Transverse colon (tissue), 4 donors: ENCODE measurements at regions not wholly inside any gene's neighbourhood (a gene's known extent, or its start where the extent isn't known, plus 50 kb on each side); places are given as distances from the start of the nearest gene placed in this dataset.

Source experiments
- DNase-seq: peaks from one replicate; pipeline ENCODE4 v3.0.0-alpha.2; 2019
- H3K27ac ChIP-seq, 4 donors: fragments of 200-600 bp; sonication (generic); 2 replicates each; pipeline ENCODE4 v1.5.1; 2016 to 2018; ENCODE audit warnings: inconsistent platforms in 4 of 4
- H3K27me3 ChIP-seq: fragments of 200-600 bp; sonication (generic); 2 replicates; pipeline ENCODE4 v1.5.1; 2017; ENCODE audit warnings: inconsistent platforms
- H3K36me3 ChIP-seq, 4 donors: fragments of 200-600 bp; sonication (generic); 2 replicates each; pipeline ENCODE4 v1.5.1; 2017 to 2019; ENCODE audit warnings: inconsistent platforms in 4 of 4
- H3K4me1 ChIP-seq, 4 donors: fragments of 200-600 bp; sonication (generic); 2 replicates each; pipeline ENCODE4 v1.5.1; 2017 to 2020; ENCODE audit warnings: inconsistent platforms in 4 of 4
- H3K4me3 ChIP-seq, 4 donors: fragments of 200-600 bp; sonication (generic); 1 replicate in 1 of 4; 2 replicates in 3 of 4; pipeline versions ENCODE4 v1.5.1 to v1.6.1; 2017 to 2019; ENCODE audit warnings: inconsistent platforms in 4 of 4
- H3K9me3 ChIP-seq, 2 donors: fragments of 200-600 bp; sonication (generic); 2 replicates each; pipeline ENCODE4 v1.5.1; 2017 to 2019; ENCODE audit warnings: inconsistent platforms in 2 of 2
- EP300 ChIP-seq: sonication (generic); formaldehyde crosslinking; IDR thresholded peaks from one replicate; pipeline ENCODE4 v1.6.1; 2017; ENCODE audit warnings: antibody characterized with exemption, low read depth
- POLR2A ChIP-seq: fragments of 450-650 bp; IDR thresholded peaks from one replicate; pipeline ENCODE4 v1.6.1; 2016; ENCODE audit warnings: antibody characterized with exemption, mild to moderate bottlenecking, moderate library complexity
- POLR2AphosphoS5 ChIP-seq, 3 donors: sonication (generic); formaldehyde crosslinking; IDR thresholded peaks; one replicate each; pipeline ENCODE4 v1.6.1; 2016; ENCODE audit warnings: antibody characterized with exemption in 3 of 3
- WGBS, 2 donors: methylation state at CpG; one replicate each; pipeline ENCODE4 v1.1.5; 2018; ENCODE audit warnings: low coverage in 1 of 2; 5-methylcytosine and 5-hydroxymethylcytosine counted together
- in situ Hi-C, 4 donors: fragments of 200-750 bp; cut with MboI; loops; one replicate each; pipeline versions ENCODE4 v1.15.0 to v1.15.1; 2017; ENCODE audit warnings: low sequenced_read_pairs in 3 of 4, low pct_ligation_motif_present in 1 of 4, low pct_unique_long_range_greater_than_20kb in 1 of 4
- intact Hi-C: fragments of 100-400 bp; cut with DNase I; formaldehyde crosslinking; loops from one replicate; pipeline ENCODE4 v1.15.1; 2023; ENCODE audit warnings: low total_unique reads
- TF ChIP-seq, protein P1 (sequence below), 5 experiments: fragments of 200-600 bp in 3 of 5; fragments of 450-650 bp in 2 of 5; sonication (generic) in 3 of 5; IDR thresholded peaks; 1 replicate in 2 of 5; 2 replicates in 3 of 5; pipeline ENCODE4 v1.5.1; 2016 to 2017; ENCODE audit warnings: antibody characterized with exemption in 5 of 5, inconsistent platforms in 3 of 5, mild to moderate bottlenecking in 2 of 5, moderate library complexity in 1 of 5

DNA sequence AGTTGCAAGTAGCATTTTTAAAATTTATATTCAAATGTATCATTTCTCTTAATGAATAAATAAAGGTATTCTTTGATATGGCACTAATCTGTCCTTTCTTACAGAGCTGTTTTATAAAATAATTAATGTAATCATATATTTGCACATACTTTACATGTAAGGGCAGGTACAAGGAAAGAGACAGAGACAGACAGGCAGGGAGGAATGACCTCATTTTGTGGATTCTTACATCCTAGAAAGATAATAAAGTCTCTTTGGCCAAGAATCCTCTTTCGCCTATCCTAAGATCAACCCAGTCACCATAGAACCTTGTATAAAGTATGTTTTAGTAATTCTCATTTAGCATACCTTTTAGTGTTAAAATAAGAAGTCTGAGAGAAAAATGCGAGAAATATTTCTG lies 98.5 kb upstream of the CTSO start:
- Histone ChIP-seq H3K36me3 (no peaks in the 10 kb centered on the region), H3K4me3 (no peak overlapping the region), H3K27me3 (no peaks in the 10 kb centered on the region), H3K4me1 (no peaks in the 10 kb centered on the region), H3K9me3 (no peaks in the 10 kb centered on the region), H3K27ac (no peak overlapping the region)
- in situ Hi-C loops (no loop called here), intact Hi-C loops (no loop called here)
- WGBS, 2 donors = 86 to 100% methylated on average over 2 of the region's 2 CpGs
- DNase-seq = no peak
- TF ChIP-seq POLR2AphosphoS5 (IDR thresholded peaks at IDR 0.05) = no peak
- no peak for TF ChIP-seq EP300
- no peak for TF ChIP-seq POLR2A

DNA sequence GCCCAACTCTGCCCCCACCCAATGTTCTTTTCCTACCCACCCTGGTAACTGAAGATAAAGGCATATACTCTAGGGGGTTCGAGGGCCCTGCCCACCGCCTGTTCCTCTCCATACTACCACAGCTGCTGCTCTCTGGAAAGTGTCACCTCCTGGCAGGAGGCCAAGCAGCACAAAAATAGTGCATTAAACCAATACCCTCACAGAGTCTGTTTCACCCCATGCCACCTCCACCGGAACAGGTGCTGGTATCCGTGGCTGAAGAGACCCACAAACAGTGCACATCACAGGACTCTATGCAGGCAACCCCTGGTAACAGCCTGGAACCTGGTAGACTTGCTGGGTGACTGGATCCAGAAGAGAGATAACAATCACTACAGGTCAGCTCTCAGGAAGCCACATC lies 85.1 kb upstream of the CTSO start:
- H3K36me3 ChIP-seq = no peaks in the 10 kb centered on the region
- in situ Hi-C loops (no loop called here), intact Hi-C loops (no loop called here)
- no peak overlapping the region for H3K27ac ChIP-seq
- no peaks in the 10 kb centered on the region for H3K4me1 ChIP-seq
- no peak for TF ChIP-seq EP300
- no peak for TF ChIP-seq POLR2AphosphoS5 (IDR thresholded peaks at IDR 0.05)
- no peak for TF ChIP-seq POLR2A
- TF ChIP-seq, protein P1, sequence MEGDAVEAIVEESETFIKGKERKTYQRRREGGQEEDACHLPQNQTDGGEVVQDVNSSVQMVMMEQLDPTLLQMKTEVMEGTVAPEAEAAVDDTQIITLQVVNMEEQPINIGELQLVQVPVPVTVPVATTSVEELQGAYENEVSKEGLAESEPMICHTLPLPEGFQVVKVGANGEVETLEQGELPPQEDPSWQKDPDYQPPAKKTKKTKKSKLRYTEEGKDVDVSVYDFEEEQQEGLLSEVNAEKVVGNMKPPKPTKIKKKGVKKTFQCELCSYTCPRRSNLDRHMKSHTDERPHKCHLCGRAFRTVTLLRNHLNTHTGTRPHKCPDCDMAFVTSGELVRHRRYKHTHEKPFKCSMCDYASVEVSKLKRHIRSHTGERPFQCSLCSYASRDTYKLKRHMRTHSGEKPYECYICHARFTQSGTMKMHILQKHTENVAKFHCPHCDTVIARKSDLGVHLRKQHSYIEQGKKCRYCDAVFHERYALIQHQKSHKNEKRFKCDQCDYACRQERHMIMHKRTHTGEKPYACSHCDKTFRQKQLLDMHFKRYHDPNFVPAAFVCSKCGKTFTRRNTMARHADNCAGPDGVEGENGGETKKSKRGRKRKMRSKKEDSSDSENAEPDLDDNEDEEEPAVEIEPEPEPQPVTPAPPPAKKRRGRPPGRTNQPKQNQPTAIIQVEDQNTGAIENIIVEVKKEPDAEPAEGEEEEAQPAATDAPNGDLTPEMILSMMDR (IDR thresholded peaks at IDR 0.05) = no peak
- DNase-seq = no peak
- H3K4me3 ChIP-seq = no peak overlapping the region
- H3K27me3 ChIP-seq = no peaks in the 10 kb centered on the region
- no peaks in the 10 kb centered on the region for H3K9me3 ChIP-seq
- WGBS, 2 donors = 71 to 92% methylated on average over 2 to 4 of the region's 4 CpGs

DNA sequence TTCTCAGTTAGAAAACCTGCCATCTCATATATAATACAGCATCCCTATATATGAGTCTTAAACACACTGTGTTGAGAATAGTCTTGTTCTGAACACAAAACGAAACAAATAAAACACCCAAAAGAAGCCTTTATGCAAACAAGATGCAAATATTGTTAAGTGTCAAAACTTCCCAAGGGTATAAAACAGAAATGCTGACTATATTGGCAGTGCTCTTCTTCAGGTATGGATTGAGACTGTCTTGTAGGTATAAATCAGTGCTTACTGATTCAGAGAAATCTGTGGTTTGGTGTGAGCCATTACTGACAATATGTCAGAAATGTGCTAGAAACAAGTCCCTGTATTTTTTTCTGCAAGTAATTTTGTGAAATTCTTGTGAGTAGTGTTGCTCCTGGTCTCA lies 82.8 kb upstream of the CTSO start:
- Histone ChIP-seq H3K36me3 (no peaks in the 10 kb centered on the region), H3K27me3 (no peaks in the 10 kb centered on the region), H3K4me1 (no peaks in the 10 kb centered on the region), H3K9me3 (no peaks in the 10 kb centered on the region), H3K27ac (no peak overlapping the region), H3K4me3 (no peak overlapping the region)
- in situ Hi-C loops = no loop called here
- TF ChIP-seq, protein P1 (IDR thresholded peaks at IDR 0.05) = no peak
- no peak for TF ChIP-seq POLR2AphosphoS5 (IDR thresholded peaks at IDR 0.05)
- no peak for TF ChIP-seq POLR2A
- no peak for TF ChIP-seq EP300
- WGBS, 2 donors = 38 to 78% methylated on average over 1 of the region's 1 CpG
- no peak for DNase-seq
- intact Hi-C loops = no loop called here

DNA sequence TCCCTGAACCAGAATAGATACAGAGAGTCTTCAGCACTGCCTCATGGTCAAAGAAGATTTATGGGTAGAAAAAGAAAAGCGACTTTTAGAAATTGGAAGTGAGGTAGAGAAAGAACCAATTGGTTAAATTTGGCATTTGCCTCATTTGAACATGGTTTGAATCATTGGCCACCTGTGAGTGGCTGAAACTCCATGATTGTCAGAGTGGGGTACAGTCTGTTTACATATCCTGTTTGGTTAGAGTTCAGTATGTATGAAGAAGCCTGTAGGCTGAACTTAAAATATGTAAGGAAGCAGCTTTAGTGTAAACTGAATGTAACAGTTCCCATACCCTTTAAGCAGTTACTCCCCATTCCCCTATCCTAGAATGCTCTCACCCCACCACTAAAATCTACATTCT lies 76.0 kb upstream of the CTSO start:
- Histone ChIP-seq H3K4me1 (no peaks in the 10 kb centered on the region), H3K4me3 (no peak overlapping the region), H3K9me3 (no peaks in the 10 kb centered on the region), H3K27me3 (no peaks in the 10 kb centered on the region), H3K36me3 (no peaks in the 10 kb centered on the region), H3K27ac (no peak overlapping the region)
- 73 to 90% methylated on average over 1 of the region's 1 CpG for WGBS, 2 donors
- no peak for DNase-seq
- intact Hi-C loops = no loop called here
- in situ Hi-C loops = no loop called here
- TF ChIP-seq, protein P1 (IDR thresholded peaks at IDR 0.05) = no peak
- TF ChIP-seq EP300 = no peak
- TF ChIP-seq POLR2A = no peak
- TF ChIP-seq POLR2AphosphoS5 (IDR thresholded peaks at IDR 0.05) = no peak

DNA sequence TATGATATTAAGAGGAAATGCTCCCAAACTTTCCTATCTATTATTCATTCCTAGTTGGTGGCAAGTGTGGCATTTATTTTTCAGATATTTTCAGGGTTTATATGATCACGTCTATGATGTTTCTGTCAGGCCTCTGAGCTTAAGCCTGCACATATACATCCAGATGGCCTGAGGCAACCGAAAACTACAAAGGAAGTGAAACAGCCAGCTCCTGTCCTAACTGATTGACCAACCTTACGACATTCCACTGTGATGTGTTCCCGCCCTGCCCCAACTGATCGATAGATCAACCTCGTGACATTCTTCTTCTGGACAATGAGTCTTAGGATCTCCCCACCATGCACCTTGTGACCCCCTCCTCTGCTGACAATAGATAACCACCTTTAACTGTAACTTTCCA lies 67.6 kb upstream of the CTSO start:
- intact Hi-C loops (no loop called here), in situ Hi-C loops (no loop called here)

More for the DNA sequence above, 67.6 kb upstream of the CTSO start:
- no peak for DNase-seq
- no peaks in the 10 kb centered on the region for H3K36me3 ChIP-seq
- H3K4me3 ChIP-seq = no peak overlapping the region
- H3K4me1 ChIP-seq = no peaks in the 10 kb centered on the region
- no peak overlapping the region for H3K27ac ChIP-seq
- TF ChIP-seq, protein P1 (IDR thresholded peaks at IDR 0.05) = no peak
- TF ChIP-seq POLR2AphosphoS5 (IDR thresholded peaks at IDR 0.05) (no peak), EP300 (no peak), POLR2A (no peak)
- WGBS, 2 donors = 83 to 95% methylated on average over 4 to 6 of the region's 6 CpGs
- H3K9me3 ChIP-seq = no peaks in the 10 kb centered on the region
- no peaks in the 10 kb centered on the region for H3K27me3 ChIP-seq
